MM.1S (cell line): ENCODE measurements at regions not wholly inside any gene's neighbourhood (a gene's known extent, or its start where the extent isn't known, plus 50 kb on each side); places are given as distances from the start of the nearest gene placed in this dataset.

Experiments
- DNase-seq: peaks from one replicate; pipeline ENCODE4 v3.0.0-alpha.2; 2015
- H2AFZ ChIP-seq: fragments of 300-600 bp; sonication (generic); 2 replicates; pipeline ENCODE4 v1.6.0; 2016; ENCODE audit warnings: antibody characterized with exemption, low read length
- H3F3A ChIP-seq: fragments of 300-600 bp; sonication (generic); 2 replicates; pipeline ENCODE4 v1.6.1; 2016; ENCODE audit warnings: mild to moderate bottlenecking, antibody characterized with exemption, low read length, moderate library complexity, mixed read lengths; ENCODE audit not compliant: insufficient read depth
- H3K27ac ChIP-seq: fragments of 300-600 bp; sonication (generic); 2 replicates; pipeline ENCODE4 v1.5.1; 2016; ENCODE audit warnings: mild to moderate bottlenecking, low read length
- H3K27me3 ChIP-seq: fragments of 300-600 bp; sonication (generic); replicated peaks from 2 replicates; pipeline ENCODE4 v1.6.0; 2016; ENCODE audit warnings: low read length; ENCODE audit not compliant: insufficient read depth
- H3K36me3 ChIP-seq: fragments of 300-600 bp; sonication (generic); replicated peaks from 2 replicates; pipeline ENCODE4 v1.6.1; 2016; ENCODE audit warnings: mild to moderate bottlenecking, low read length, mixed read lengths; ENCODE audit not compliant: insufficient read depth
- H3K4me1 ChIP-seq: fragments of 300-600 bp; sonication (generic); 2 replicates; pipeline ENCODE4 v1.6.1; 2016; ENCODE audit warnings: low read length, mixed read lengths
- H3K4me2 ChIP-seq: fragments of 300-600 bp; sonication (generic); 2 replicates; pipeline ENCODE4 v1.6.0; 2016; ENCODE audit warnings: low read depth, low read length
- H3K4me3 ChIP-seq: fragments of 300-600 bp; sonication (generic); 2 replicates; pipeline ENCODE4 v1.5.1; 2016; ENCODE audit warnings: low read length, mixed read lengths
- H3K79me2 ChIP-seq: fragments of 300-600 bp; sonication (generic); 2 replicates; pipeline ENCODE4 v1.6.1; 2016; ENCODE audit warnings: mixed run types, low read length, mixed read lengths
- H3K9ac ChIP-seq: fragments of 300-600 bp; sonication (generic); 2 replicates; pipeline ENCODE4 v1.6.1; 2016; ENCODE audit warnings: low read length, mixed read lengths
- H3K9me2 ChIP-seq: fragments of 300-600 bp; sonication (generic); replicated peaks from 2 replicates; pipeline ENCODE4 v1.6.1; 2016; ENCODE audit warnings: mild to moderate bottlenecking, low read length, mixed read lengths; ENCODE audit not compliant: insufficient read depth
- H3K9me3 ChIP-seq: fragments of 300-600 bp; sonication (generic); replicated peaks from 2 replicates; pipeline ENCODE4 v1.6.1; 2016; ENCODE audit warnings: mild to moderate bottlenecking, low read length, mixed read lengths; ENCODE audit not compliant: insufficient read depth
- H4K20me1 ChIP-seq: fragments of 300-600 bp; sonication (generic); 2 replicates; pipeline ENCODE4 v1.6.1; 2016; ENCODE audit warnings: mild to moderate bottlenecking, low read length, moderate library complexity, mixed read lengths; ENCODE audit not compliant: insufficient read depth
- EZH2 ChIP-seq: fragments of 300-600 bp; sonication (generic); optimal IDR thresholded peaks from 2 replicates; pipeline ENCODE3; 2017; ENCODE audit warnings: low read depth, mild to moderate bottlenecking, antibody characterized with exemption, low read length, mixed read lengths
- EZH2phosphoT487 ChIP-seq: fragments of 300-600 bp; sonication (generic); IDR thresholded peaks from 2 replicates; pipeline ENCODE4 v1.6.1; 2018; ENCODE audit warnings: antibody characterized with exemption, low read length
- TF ChIP-seq, protein P1 (sequence below): fragments of 300-600 bp; sonication (generic); IDR thresholded peaks from 2 replicates; pipeline ENCODE4 v1.5.1; 2016; ENCODE audit warnings: antibody characterized with exemption, low read length, mixed read lengths

DNA sequence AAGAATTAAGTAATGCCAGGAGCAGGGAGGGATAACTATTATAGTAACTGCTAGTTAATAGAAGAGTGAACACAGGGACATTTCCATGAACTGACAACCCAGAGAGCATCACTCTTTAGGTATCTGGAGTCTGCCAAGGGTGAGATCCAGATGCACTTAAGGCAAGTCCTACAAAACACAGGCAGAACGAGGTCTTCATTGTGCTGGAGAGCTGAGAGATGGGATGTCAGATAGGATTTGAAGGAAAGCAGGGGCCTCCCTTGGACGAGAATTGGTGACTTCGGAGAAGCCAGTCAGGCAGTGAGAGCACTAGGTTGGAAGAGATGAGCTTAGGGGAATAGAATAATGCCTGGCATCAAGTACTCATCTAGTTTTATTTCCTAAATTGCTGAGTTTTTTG lies 684.5 kb downstream of the GATA3 start:
- Histone ChIP-seq H3K4me2 (no peak overlapping the region), H4K20me1 (no peaks in the 10 kb centered on the region)
- TF ChIP-seq EZH2: no peak
- TF ChIP-seq EZH2phosphoT487: no peak
- TF ChIP-seq, protein P1, sequence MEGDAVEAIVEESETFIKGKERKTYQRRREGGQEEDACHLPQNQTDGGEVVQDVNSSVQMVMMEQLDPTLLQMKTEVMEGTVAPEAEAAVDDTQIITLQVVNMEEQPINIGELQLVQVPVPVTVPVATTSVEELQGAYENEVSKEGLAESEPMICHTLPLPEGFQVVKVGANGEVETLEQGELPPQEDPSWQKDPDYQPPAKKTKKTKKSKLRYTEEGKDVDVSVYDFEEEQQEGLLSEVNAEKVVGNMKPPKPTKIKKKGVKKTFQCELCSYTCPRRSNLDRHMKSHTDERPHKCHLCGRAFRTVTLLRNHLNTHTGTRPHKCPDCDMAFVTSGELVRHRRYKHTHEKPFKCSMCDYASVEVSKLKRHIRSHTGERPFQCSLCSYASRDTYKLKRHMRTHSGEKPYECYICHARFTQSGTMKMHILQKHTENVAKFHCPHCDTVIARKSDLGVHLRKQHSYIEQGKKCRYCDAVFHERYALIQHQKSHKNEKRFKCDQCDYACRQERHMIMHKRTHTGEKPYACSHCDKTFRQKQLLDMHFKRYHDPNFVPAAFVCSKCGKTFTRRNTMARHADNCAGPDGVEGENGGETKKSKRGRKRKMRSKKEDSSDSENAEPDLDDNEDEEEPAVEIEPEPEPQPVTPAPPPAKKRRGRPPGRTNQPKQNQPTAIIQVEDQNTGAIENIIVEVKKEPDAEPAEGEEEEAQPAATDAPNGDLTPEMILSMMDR: no peak

DNA sequence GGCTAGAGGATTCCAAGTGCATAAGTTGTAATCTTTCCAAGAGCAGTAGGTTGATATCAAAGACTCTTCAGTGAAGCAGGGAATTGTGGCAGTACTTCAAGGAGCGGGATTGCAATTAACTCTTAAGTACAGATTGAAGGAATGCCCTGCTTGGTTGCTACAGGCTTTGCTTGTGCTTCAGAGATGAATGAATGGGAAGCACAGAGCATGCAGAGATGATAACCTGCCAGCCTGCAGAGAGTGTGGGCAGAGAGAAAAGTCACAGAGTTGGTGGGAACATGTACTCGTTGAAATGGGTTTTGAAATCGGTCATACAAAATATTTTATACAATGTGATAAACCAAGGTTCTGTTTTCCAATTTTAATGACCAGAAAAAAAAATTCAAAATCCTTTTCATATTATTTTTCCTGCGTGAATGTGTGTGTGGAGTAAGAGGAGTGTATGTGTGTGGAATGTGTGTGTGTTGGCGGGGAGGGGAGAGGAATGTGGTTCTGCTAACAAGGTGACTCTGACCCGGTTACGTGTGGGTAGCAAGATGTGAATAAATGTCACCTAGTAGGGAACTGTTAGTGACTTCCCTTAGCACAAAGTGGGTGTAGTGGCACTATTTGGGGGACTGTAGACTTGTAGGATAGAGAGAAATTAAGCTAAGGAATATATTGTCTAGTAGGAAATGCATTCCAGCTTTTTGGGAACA lies 697.8 kb downstream of the GATA3 start:
- H3F3A ChIP-seq: no peaks in the 10 kb centered on the region
- no peak overlapping the region for H3K27ac ChIP-seq
- H3K27me3 ChIP-seq: no peaks in the 10 kb centered on the region
- H3K36me3 ChIP-seq: no peaks in the 10 kb centered on the region
- no peak overlapping the region for H3K4me2 ChIP-seq
- H3K79me2 ChIP-seq: no peaks in the 10 kb centered on the region
- H3K4me3 ChIP-seq: no peak overlapping the region
- H4K20me1 ChIP-seq: no peaks in the 10 kb centered on the region
- no peak overlapping the region for H3K9ac ChIP-seq
- DNase-seq: no peak
- H3K9me2 ChIP-seq: no peaks in the 10 kb centered on the region
- H3K9me3 ChIP-seq: no peaks in the 10 kb centered on the region
- H3K4me1 ChIP-seq: no peaks in the 10 kb centered on the region
- H2AFZ ChIP-seq: no peak overlapping the region
- TF ChIP-seq EZH2: no peak

More for the DNA sequence above, 684.5 kb downstream of the GATA3 start:
- H3K36me3 ChIP-seq: no peaks in the 10 kb centered on the region
- no peaks in the 10 kb centered on the region for H3K9me3 ChIP-seq
- DNase-seq: no peak
- no peaks in the 10 kb centered on the region for H3K4me1 ChIP-seq
- H3K4me3 ChIP-seq: no peak overlapping the region
- no peaks in the 10 kb centered on the region for H3K27me3 ChIP-seq
- H2AFZ ChIP-seq: no peak overlapping the region
- H3F3A ChIP-seq: no peaks in the 10 kb centered on the region
- no peaks in the 10 kb centered on the region for H3K9me2 ChIP-seq
- no peak overlapping the region for H3K27ac ChIP-seq
- H3K9ac ChIP-seq: no peak overlapping the region
- no peaks in the 10 kb centered on the region for H3K79me2 ChIP-seq

DNA sequence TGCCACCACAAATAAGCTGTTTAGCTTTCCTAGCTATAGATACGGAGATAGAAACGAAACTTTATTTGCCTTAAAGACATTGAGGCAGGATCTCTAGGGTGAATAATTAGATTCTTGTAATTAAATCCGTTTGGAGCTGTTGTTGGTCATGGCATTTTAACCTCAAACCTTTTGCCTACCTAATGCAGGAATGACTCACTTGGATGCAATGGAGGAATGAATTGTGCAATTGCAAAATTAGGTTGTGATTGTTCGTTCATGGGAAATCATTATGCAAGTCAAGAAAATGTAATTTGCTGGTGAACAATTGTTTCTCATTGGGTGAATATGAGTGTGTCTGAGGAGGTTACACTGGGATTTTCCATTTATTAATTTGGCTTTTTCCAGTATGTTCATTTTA lies 703.5 kb downstream of the GATA3 start:
- no peaks in the 10 kb centered on the region for H3K9me2 ChIP-seq
- no peak for DNase-seq
- H3F3A ChIP-seq: no peaks in the 10 kb centered on the region
- no peak overlapping the region for H3K9ac ChIP-seq
- H3K4me1 ChIP-seq: no peaks in the 10 kb centered on the region
- H3K9me3 ChIP-seq: no peaks in the 10 kb centered on the region
- H3K36me3 ChIP-seq: no peaks in the 10 kb centered on the region
- no peak overlapping the region for H2AFZ ChIP-seq
- no peaks in the 10 kb centered on the region for H3K27me3 ChIP-seq
- no peak overlapping the region for H3K4me3 ChIP-seq
- no peak for TF ChIP-seq EZH2
- TF ChIP-seq EZH2phosphoT487: no peak
- TF ChIP-seq, protein P1: no peak
- H3K4me2 ChIP-seq: no peak overlapping the region
- no peaks in the 10 kb centered on the region for H3K79me2 ChIP-seq
- H4K20me1 ChIP-seq: no peaks in the 10 kb centered on the region
- no peak overlapping the region for H3K27ac ChIP-seq

DNA sequence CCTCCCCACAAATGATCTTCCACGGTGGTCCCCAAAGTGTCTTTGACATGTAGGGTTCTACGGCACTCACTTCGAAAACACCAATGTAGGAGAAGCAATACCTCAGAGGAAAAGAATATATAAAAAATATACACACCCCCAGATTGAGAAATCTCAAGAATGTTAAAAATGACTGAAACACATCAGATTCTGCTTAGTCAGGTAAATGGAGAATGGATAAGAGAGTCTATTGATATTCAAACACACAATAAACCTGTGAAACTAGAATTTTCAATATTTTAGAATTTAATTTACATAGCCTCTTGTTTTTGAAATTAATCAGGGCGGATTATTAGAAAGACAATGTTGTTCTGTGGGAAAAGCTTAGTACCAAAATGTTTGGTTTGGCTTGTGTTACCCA lies 712.4 kb downstream of the GATA3 start:
- Histone ChIP-seq H3K4me2 (no peak overlapping the region), H3K79me2 (no peaks in the 10 kb centered on the region), H3K4me1 (no peaks in the 10 kb centered on the region; the same call in 1 of the 2 replicates)

More for the DNA sequence above, 712.4 kb downstream of the GATA3 start:
- Histone ChIP-seq H3K27me3 (no peaks in the 10 kb centered on the region), H3K4me3 (no peak overlapping the region), H4K20me1 (no peaks in the 10 kb centered on the region), H3F3A (no peaks in the 10 kb centered on the region; the same call in 1 of the 2 replicates), H3K9me2 (no peaks in the 10 kb centered on the region), H3K27ac (no peak overlapping the region), H3K36me3 (no peaks in the 10 kb centered on the region), H3K9ac (no peak overlapping the region), H2AFZ (no peak overlapping the region), H3K9me3 (no peaks in the 10 kb centered on the region)
- no peak for DNase-seq
- TF ChIP-seq, protein P1: no peak
- TF ChIP-seq EZH2phosphoT487 (no peak), EZH2 (no peak)
